Stimulated activated CD4-positive, alpha-beta T cell treated with anti-CD3 and anti-CD28 coated beads, Interleukin-12 subunit alpha, Interleukin-12 subunit beta, amount 100 ng/mL, for 4 hours (primary cell): ENCODE measurements at regions not wholly inside any gene's neighbourhood (a gene's known extent, or its start where the extent isn't known, plus 50 kb on each side); places are given as distances from the start of the nearest gene placed in this dataset.

Source experiments
- DNase-seq: peaks from one replicate; pipeline ENCODE4 v3.0.0-alpha.2; 2020

DNA sequence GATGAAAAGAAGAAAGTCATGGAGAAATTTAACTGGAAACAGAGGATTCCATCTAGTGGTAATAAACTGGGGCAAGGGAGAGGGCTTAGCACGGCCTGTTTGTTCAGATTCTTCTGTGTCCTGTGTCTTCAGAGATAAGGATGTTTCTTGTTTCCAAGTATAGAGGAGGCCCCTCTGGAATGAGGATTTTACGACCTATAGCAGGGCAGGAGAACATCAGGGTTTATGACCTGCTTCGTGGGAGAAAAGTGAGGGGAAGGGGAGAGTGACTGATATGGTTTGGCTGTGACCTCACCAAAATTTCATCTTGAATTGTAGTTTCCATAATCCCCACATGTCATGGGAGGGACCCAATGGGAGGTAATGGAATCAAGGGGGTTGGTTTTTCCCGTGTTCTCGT, 93.0 kb upstream of the LDB2 start:
- no peak for DNase-seq

DNA sequence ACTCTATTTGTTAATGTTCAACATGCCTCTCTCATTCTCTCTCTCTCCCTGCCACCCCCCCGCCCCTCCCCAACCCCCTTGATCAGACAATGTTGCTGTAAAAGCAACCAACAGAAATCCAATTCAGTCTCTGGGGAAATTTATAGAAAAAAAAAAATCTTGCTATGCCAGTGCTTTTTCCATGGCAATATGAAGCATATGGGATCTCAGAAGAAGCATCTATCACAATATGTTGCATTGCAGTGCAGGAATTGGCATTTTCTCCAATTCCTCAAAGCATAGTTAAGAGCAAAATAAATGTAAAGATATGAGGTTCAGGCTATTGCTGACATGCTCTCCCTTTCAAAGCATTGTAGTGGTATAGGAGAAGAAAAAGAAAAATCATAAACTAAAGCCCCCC, 90.9 kb upstream of the LDB2 start:
- DNase-seq: no peak

DNA sequence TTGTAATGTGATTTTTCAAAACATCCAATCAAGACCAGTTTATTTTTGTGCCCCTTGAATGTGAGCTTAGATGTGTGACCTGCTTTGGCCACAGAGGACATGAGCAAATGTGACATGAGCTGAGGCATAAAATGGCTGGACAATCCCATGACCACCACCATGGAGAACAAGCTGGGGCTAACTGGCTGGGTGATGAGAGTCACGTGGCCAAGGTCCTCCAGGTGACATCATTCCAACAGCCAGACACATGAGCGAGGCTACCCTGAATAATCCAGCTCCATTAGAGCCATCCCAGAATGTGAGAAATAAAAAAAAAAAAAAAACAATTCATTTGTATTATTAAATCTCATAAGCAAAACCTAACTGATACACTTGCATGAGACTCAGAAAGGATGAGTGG, 90.4 kb upstream of the LDB2 start:
- DNase-seq: no peak

DNA sequence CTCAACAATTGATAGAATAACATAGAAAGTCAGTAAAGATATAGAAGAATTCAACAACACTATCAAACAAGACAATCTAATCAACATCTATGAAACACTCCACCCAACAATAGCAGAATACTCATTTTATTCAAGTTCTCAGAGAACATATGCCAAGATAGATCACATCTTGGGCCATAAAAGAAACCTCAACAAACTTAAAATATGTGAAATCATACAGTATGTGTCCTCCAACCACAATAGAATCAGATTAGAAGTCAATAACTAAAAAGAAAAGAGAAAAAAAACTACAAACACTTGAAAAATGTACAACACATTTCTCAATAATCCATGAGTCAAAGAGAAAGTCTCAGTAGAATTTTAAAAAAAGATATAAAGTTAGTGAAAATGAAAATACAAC, 78.6 kb upstream of the LDB2 start:
- DNase-seq: no peak

DNA sequence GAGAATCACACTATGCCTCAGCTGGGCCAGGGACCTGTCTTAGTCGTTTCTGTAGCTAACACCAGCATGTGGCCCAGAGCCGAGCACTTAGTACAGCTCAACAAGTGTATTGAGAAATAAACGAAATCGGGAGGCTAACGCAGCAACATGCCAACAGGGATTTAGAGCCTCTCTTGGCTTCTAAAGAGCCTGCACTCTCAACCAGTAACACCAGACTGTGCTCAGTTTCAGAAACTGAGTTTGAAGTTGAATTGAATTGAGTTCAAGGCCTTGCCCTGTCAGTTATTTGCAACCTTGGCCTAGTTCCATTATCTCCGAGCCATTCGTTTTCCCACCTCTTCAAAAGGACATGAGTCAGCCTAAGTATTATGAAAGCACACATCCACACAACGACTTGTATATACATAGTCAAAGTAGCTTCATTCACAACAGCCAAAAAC, 71.3 kb upstream of the LDB2 start:
- no peak for DNase-seq

DNA sequence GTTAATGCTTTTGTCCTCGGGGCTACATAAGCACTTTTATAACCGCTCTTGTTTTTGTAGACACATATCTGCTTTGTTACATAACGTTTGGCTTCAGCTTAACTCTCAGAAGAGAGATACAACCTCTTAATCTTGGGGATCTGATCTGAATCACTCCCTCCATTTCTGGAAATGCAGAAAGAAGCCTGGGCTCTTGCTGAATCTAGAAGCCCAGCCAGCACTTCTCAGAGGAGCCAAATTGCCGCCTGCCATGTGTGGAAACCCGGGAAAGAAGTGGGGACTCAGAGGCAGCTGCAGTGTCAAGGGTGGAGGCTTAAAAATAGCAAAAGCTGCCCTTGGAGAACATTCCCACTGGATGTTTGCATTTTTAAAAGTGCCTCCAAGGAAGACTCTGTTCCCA, 69.3 kb upstream of the LDB2 start:
- DNase-seq: no peak

DNA sequence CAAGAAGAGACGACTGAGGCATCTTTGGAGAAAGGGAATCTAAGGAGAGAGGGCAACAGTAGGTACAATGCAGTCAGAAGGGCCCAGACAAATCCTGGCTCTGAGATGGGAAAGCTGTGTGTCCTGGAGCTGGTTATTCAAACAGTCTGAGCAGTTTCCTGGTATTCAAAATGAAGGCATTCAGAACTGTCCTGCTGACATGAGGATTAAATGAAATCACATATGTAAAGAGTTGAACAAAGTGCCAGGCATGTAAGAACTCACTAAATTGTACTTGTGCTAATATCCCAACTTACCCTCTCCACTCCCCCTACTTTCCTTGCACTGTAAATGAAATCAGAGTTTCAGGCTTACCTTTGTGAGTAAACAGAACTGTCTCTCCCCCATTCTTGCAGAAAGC, 60.9 kb upstream of the LDB2 start:
- DNase-seq: no peak

DNA sequence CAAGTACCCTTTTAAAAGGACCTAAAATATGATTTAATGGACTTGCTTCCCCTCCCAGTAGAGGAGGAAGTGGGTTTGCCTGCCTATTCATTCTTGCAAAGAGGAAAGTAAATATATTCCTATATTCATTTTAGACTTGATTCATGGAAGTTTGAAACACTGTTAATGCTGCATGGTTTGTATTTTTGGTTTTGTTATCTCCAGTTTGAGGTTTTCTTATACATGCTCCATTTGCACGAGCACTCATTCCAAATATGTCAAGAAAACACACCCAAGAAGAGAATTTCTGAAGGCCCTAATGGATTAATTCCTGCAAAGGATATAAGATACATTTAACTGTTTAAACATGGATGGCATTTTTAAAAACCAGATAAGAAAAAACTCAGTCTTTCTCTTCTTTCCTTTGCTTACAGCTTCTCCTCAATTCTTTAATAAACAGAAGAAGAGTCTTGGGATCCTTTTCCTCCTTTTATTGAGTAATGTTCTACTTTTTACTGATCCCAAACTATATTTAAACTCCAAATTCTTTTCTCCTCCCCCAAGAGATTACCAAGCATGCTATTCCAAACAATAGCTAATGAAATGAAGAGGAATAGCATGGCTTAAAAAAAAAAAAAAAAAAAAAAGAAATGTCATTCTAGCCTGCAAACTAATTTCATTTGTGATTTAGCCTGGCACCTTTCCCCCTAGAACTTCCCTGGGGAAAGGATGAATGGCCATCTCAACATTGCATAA, 54.6 kb upstream of the LDB2 start:
- no peak for DNase-seq

DNA sequence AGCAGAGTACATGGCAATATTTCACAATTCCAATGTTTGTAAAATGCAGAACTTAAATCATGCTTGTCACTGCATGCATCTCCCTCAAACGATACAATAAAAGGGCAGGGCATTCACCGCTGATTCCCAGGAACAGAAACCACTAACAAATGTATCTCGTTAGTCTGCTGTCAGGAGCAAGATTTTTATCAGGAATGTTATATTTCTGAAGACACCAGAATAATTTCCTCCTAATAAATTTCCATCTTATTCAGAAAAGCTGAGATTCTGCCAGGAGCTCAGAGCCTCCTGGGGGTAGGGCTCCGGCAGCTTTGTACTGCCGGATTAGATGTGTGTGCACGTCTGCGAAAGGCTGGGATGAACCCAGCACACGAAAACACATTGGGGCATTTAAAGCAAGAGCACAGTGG, 54.0 kb upstream of the LDB2 start:
- DNase-seq: no peak
